NOMO-1 treated with DMSO at 0.1 percent for 48 hours (cell line): ENCODE measurements at regions not wholly inside any gene's neighbourhood (a gene's known extent, or its start where the extent isn't known, plus 50 kb on each side); places are given as distances from the start of the nearest gene placed in this dataset.
"Not testable (repeated sequence)": the region's sequence is repeated elsewhere in the genome, so short reads cannot be mapped to it uniquely, and the experiment has no call there.

Source experiments
- DNase-seq: peaks from one replicate; lab custom pipeline; 2025; ENCODE audit not compliant: unreplicated experiment; lab: John Stamatoyannopoulos, UW

DNA sequence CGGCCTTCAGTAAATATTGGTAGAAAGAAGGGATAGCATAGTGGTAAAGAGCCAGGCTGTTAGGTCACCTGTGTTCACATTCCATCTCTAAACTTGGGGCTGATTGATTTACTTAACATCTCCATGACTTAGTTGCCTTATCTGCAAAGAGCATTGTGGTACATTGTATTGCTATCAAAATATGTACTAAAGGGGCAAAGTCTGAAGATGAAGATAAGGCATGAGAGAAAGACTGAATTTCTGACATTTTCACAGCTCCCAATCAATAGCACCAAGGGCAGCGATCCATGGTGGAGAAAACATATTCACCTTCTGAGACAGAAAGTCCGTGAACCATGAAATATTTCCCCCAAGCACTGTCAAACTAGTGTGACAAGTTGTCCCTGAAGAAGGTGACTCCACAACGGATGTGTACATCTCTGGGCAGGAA, 223.3 kb upstream of the STXBP5 start:
- DNase-seq, result no peak

DNA sequence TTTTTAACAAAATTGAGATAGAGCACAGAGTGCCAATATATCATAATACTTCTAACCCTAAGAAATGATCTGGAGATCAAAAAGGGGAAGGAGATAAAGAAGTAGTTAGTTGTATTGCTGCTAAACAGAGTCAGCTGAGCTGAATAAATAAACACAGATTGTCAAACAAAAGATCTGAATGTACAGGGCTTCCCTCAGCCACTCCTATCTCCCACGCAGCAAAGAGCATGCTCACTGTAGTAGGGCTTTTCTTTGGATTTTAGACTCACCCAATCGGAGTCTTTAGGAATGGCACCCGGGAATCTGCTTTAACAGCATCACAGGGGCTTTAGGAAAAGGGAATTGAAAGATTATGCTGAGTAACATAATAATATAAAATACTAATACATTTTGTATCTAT, 222.2 kb upstream of the STXBP5 start:
- no peak for DNase-seq

DNA sequence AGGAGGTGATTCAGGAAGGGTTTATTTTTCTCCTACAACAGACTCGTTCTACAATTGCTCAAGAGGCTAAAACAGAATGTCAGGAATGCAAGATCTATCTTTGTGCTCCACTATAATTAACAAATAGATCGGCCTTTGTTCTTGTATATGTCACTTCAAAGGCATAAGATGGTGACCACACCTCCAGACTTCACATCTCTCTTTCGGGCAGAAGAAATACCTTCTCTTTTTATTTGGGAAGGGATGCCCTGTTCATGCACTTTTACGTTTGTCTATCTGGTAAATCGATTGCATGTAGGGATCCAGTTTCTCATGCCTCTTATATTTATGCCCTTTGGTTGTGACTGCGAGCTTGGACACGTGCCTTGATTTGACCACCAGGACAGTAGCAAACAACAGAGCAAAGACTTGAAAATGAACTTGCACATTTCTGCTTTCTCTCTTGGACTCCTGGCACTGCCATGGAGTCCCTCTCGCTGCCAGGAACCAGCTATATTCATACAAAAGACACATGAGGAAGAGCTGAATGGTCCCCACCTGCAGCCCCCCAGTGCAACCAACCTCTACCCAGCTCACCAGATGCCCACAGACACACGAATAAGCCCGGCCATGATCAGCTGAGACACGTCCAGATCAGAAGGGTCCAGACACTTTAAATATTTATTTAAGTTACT, 219.8 kb upstream of the STXBP5 start:
- DNase-seq, result no peak

GRCh38 chr6:146985111-146985510, 219.1 kb upstream of the STXBP5 start:
- DNase-seq, result no peak

- no peak for DNase-seq
Observed at GRCh38 chr6:146985966-146986365, 218.3 kb upstream of the STXBP5 start.

DNA sequence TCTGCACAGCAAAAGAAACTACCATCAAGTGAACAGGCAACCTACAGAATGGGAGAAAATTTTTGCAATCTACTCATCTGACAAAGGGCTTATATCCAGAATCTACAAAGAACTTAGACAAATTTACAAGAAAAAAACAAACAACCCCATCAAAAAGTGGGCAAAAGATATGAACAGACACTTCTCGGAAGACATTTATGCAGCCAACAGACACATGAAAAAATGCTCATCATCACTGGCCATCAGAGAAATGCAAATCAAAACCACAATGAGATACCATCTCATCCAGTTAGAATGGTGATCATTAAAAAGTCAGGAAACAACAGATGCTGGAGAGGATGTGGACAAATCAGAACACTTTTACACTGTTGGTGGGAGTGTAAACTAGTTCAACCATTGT, 216.3 kb upstream of the STXBP5 start:
- DNase-seq, result not testable (repeated sequence)

DNA sequence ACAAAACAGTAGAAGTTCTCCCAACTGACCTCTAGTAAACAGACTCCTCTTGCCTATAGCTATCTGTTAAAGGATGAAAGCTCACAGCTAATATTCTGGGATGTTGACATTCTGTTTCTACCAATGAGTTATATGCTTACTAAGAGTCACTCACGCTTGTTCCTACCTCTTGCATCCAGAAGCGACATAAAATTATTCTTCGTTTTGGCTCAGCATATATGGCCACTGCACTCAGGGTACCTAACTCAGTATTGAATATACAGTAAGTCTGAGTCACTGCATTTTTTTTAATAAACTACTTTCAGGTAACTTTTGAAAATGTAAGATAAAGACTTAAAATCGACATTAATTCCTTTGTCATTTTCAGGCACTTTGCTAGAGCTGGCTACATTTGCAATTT, 214.4 kb upstream of the STXBP5 start:
- DNase-seq, result no peak

- DNase-seq, result no peak
Observed at GRCh38 chr6:146990284-146990683, 213.9 kb upstream of the STXBP5 start.

DNA sequence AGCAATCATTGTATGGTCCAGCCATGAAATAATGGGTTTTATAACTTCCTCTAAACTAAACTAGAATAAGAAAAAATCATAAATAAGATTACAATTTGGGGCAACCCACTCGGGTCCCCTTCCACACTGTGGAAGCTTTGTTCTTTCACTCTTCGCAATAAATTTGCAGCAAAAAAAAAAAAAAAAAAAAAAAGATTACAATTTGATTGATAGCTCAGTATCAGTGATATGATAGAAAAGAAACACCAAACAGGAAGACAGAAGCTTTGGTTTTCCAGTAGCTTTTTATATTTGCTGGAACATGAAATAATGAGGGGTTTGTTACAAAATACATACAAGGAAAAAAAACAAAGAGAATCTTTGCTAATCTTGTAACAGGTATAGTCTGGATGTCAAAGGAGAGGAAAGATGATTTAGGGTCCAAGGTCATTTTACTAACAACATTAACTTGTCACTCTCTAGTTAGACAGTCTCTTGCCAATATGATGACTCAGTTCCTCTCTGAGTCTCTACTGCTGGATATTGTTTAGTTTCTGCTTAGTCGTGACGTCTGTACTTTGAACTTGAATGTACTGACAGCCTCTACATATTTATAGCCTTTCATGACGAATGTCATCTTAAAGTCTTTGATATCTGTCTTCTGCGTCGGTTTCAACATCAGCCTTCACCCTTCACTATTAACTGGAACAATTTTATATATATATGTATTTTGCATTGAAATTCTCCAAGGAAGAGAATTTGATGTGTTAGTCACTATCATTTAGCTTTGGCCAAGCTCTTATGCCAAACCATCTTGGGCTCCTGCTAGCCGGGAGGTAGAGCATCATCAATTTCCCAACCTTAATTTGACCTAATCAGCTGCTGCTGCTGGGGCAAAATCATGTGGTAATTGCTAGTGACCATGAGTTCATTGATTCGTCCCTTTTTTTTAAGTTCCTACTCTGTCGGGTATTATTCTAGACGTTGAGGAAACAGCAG, 213.1 kb upstream of the STXBP5 start:
- peak; percentile 17 for DNase-seq

GRCh38 chr6:146997062-146997461, 207.2 kb upstream of the STXBP5 start:
- no peak for DNase-seq

DNA sequence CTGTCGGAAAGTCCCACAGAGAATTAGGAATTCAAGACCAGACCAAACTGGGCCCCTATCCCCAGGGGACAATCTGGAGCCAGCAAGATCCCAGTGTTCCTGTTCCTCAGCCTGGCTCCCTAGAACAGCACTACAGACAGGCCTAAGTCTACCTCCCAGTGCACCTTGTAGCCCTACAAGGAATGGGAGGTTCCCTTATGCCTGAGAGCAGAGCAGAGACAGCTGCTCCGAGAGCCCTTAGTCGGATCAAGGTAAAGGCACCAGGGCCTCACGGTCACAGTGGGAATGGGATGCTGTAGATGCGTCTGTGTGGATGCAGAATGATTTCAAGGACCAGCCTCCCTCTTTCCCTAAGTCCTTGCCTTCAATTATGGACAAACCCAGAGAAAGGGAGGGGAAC, 204.5 kb upstream of the STXBP5 start:
- no peak for DNase-seq

DNA sequence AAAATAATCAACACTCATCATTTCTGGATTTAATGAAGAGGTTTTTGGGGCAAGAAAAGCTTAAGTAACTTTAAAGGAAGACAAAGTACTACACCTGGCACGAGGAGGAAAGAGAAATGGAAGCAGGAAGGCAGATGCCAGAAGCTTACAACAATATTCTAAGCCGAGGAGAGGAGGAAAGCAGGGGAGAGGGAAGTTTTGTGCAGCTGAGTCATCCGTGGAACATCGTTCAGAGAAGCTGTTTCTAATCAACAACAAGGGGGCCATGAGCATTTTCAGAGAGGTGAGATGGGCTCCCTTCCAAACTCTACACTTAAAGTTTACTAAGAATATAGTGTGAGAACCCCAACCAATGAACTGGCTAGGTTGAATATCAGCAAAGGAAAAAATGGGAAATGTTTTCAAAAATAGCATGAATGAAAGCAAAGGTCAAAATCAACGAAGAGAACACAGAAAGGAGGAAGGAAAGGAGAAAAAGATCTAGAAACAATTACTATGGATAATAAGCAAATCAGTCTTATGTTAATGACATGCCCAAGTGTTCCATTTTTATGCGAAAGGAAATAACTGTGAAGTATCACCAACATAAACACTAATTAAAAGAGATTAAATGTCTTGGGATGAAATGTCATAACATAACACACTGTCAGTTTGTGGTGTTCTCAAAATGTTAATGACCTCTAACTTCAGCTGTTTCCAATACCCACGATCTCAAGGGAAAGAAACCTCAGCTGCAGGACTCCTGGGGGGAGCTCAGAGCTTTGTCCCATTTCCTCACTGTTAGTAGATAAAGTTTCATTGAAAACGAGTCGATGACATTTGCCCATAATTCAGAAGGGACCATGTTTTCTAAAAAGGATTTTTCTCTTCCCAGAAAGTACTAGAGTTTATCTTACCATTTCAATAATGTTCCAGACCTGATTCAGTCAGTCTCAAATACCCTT, 203.4 kb upstream of the STXBP5 start:
- DNase-seq, result no peak

- DNase-seq, result no peak
Observed at GRCh38 chr6:147001621-147002020, 202.6 kb upstream of the STXBP5 start.

DNA sequence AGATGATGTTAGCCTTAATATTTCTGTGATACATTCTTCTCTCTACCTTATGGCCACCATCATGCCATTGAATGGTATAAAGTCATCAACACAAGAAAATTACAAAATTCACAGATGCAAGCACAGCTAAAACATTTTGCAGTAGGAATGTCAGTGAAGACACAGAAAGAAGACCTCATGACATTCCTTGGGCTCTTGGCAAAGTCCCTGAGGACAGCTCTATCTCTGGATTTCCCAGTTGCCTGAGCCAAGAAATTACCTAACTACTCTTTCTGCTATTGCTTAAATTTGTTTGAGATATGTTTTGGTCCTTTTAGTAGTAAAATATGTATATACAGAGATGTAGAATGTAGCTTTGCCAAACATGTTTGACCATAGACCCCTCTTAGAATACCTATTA, 201.0 kb upstream of the STXBP5 start:
- DNase-seq, result no peak

DNA sequence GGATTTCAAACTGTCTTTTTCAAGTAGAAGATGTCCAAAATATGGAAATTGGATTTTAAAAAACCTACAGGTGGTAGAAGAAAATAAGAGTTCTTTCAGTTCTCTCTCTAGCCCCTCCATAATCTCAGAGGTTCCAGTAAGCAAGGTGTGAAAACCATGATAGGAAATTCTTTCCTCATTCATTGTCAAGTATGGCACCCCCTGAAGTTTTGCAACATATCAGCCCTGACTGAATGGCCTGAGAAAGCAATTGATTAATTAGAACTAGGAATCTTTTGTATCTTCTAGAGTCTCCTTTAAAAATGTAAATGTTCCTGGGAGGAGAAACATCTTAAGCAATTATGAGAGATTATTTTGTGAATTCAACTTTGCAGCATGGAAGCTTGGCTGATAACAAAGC, 198.7 kb upstream of the STXBP5 start:
- no peak for DNase-seq

DNA sequence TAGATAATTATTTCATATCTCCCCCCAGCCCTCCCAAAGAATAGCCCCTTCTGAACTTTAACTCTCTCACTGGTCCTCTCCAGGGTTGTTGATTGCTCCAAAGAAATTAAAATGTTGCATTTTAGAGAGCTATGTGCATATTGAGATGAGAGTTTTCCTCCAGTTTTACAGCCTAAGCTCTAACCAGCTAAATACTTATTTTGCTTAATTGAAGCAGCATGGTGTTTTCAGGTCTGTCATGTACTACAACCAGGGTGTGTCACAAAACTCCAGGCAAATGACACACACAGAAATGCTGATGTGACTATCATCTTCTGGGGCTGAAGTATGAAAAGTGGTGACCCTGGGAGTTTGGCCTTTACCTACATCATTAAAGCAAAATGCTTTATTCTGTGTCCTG, 196.8 kb upstream of the STXBP5 start:
- no peak for DNase-seq

DNA sequence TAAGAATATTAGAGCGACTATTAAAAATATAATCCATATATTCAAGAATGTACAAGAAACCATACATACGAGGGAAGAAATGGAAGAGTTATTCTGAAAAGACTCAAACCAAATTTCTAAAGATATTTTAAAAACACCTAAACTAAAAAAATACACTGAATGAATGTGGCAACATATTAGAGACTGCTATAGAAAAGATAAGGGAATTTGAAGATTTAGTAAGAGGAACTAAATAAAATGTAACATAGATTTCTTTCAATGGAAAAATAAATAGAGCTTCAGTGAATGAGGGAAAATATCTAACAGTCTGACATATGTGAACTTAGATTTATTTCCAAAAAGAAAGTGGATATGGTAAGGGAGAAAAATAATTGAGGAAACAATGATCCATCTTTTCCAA, 194.9 kb upstream of the STXBP5 start:
- DNase-seq, result no peak

- no peak for DNase-seq
Observed at GRCh38 chr6:147015674-147016073, 188.5 kb upstream of the STXBP5 start.

DNA sequence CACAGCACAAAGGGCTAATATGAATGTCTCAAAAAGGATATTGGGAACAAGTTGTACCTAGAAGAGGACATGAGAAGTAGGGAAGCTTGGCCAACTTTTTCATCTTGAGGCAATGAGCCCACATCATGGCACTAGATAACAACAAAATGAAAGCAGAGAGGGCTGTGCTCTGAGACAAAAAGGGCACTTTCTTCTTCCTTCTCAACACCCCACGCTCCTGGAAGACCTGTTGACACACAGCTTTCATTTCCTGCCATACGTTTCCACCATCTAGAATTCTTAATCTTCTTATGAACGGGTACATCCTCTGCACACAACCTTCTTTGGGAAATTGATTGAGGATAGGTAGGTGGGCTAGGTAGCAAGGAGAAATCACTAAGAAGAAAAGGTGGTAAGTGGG, 187.8 kb upstream of the STXBP5 start:
- no peak for DNase-seq

DNA sequence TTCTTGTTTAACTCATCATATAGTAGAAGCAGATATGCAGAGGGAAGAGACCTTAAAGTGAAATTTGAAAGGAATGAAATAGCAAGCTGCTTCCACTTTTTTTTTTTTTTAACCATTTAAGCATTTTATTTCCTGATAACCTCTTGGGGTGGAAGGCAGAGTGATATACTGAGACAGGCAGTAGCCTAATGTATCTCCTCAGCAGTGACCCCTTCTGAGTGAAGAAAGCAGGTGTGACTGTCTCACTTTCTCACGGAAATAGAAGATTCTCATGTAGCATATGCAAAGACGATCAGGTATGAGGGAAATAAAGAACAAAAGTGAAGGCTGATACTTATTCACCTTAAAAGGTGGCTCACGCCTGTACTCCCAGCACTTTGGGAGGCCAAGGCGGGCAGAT, 187.1 kb upstream of the STXBP5 start:
- no peak for DNase-seq

DNA sequence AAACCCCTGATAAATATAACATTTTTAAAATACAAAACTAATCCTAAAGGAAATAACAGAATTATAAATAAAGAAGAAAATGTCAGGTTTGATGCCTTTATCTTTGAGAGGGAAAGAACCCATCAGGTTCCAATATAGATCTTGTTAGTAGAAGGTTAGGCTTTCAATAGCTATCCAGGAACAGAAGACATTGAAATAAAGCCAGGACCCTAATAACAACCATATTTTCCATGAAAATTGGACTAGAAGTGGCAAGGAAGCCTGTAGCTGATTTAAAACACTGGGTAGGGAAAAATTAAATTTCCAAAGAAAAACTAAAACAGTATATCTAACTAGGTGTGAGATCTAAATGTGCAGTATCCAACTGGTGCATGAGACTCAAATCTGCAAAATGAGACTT, 185.2 kb upstream of the STXBP5 start:
- no peak for DNase-seq
